ENCODE measurements at regions not wholly inside any gene's neighbourhood (a gene's known extent, or its start where the extent isn't known, plus 50 kb on each side); places are given as distances from the start of the nearest gene placed in this dataset.

- no peaks in the 10 kb centered on the region for H3K4me1 ChIP-seq (ENCODE audit: control insufficient read depth in 1 of 2, insufficient read depth in 2 of 2, low read depth in 1 of 2, low read length in 1 of 2)
- H3K9me3 ChIP-seq: no peaks in the 10 kb centered on the region
- POLR2A ChIA-PET: no interaction called here
- no peak overlapping the region for H2AFZ ChIP-seq (ENCODE audit: low read depth)
- CTCF ChIA-PET: no interaction called here
- TF ChIP-seq ELF1 (IDR thresholded peaks at IDR 0.05): no peak
- no peak for TF ChIP-seq PBX3 (IDR thresholded peaks at IDR 0.05)
- TF ChIP-seq MXI1 (IDR thresholded peaks at IDR 0.05; ENCODE audit: low read depth, low read length): no peak
- no peak for TF ChIP-seq ZBTB33 (IDR thresholded peaks at IDR 0.05; ENCODE audit: borderline replicate concordance, low read depth)
- TF ChIP-seq FOSL2 (IDR thresholded peaks at IDR 0.05; ENCODE audit: borderline replicate concordance, low read depth): no peak
- H3K36me3 ChIP-seq (replicated peaks in 1 of 2; ENCODE audit: control insufficient read depth in 1 of 2, insufficient read depth in 2 of 2, low read length in 1 of 2): no peaks in the 10 kb centered on the region
- no peaks in the 10 kb centered on the region for H3K27me3 ChIP-seq (ENCODE audit: insufficient read depth)
- DNase-seq: no peak
- no peak overlapping the region for H3K27ac ChIP-seq (ENCODE audit: low read depth in 2 of 2, low read length in 1 of 2)
- H3K4me3 ChIP-seq (ENCODE audit: low read depth in 2 of 2, low read length in 1 of 2): no peak overlapping the region
- WGBS (ENCODE audit: low lambda C conversion rate): 36% methylated on average over 3 of the region's 3 CpGs
- H3K9me2 ChIP-seq: no peaks in the 10 kb centered on the region
- H3F3A ChIP-seq (replicated peaks; ENCODE audit: insufficient read depth): no peaks in the 10 kb centered on the region
- no peak overlapping the region for H3K4me2 ChIP-seq
- no peaks in the 10 kb centered on the region for H4K20me1 ChIP-seq (ENCODE audit: insufficient read depth)
- no peaks in the 10 kb centered on the region for H3K79me2 ChIP-seq (ENCODE audit: insufficient read depth)
- H3K9ac ChIP-seq: no peak overlapping the region
These were observed 577.4 kb downstream of the TBL1XR1 start for GRCh38 chr3:176619833-176620232.

- ChIA-PET CTCF (no interaction called here), POLR2A (no interaction called here)
- TF ChIP-seq IRF3 (IDR thresholded peaks at IDR 0.05; ENCODE audit: low read depth, low read length) (no peak), GABPA (IDR thresholded peaks at IDR 0.05; ENCODE audit: low read depth) (no peak), EZH2phosphoT487 (IDR thresholded peaks at IDR 0.05; ENCODE audit: borderline replicate concordance, low read depth) (no peak), ZBTB33 (IDR thresholded peaks at IDR 0.05; ENCODE audit: borderline replicate concordance, low read depth) (no peak)
- no peaks in the 10 kb centered on the region for H3K4me1 ChIP-seq (ENCODE audit: control insufficient read depth in 1 of 2, insufficient read depth in 2 of 2, low read depth in 1 of 2, low read length in 1 of 2)
- no peak overlapping the region for H3K27ac ChIP-seq (ENCODE audit: low read depth in 2 of 2, low read length in 1 of 2)
- no peak overlapping the region for H3K4me2 ChIP-seq
- H3K9me3 ChIP-seq: no peaks in the 10 kb centered on the region
- no peaks in the 10 kb centered on the region for H3K79me2 ChIP-seq (ENCODE audit: insufficient read depth)
- no peak for DNase-seq
- H3K9ac ChIP-seq: no peak overlapping the region
- no peaks in the 10 kb centered on the region for H3K36me3 ChIP-seq (replicated peaks in 1 of 2; ENCODE audit: control insufficient read depth in 1 of 2, insufficient read depth in 2 of 2, low read length in 1 of 2)
- no peak overlapping the region for H2AFZ ChIP-seq (ENCODE audit: low read depth)
- no peak overlapping the region for H3K4me3 ChIP-seq (ENCODE audit: low read depth in 2 of 2, low read length in 1 of 2)
- H3F3A ChIP-seq (replicated peaks; ENCODE audit: insufficient read depth): no peaks in the 10 kb centered on the region
- no peaks in the 10 kb centered on the region for H3K27me3 ChIP-seq (ENCODE audit: insufficient read depth)
- H4K20me1 ChIP-seq (ENCODE audit: insufficient read depth): no peaks in the 10 kb centered on the region
- H3K9me2 ChIP-seq: no peaks in the 10 kb centered on the region
These were observed 581.5 kb downstream of the TBL1XR1 start for GRCh38 chr3:176615826-176616225.

All from SK-N-SH (cell line).